SK-N-SH (cell line): ENCODE measurements at regions not wholly inside any gene's neighbourhood (a gene's known extent, or its start where the extent isn't known, plus 50 kb on each side); places are given as distances from the start of the nearest gene placed in this dataset.

ENCODE experiments used
- CTCF ChIA-PET: fragments of 300-600, 350-600 bp; formaldehyde crosslinking; extraction: SDS; loops from one replicate; lab custom pipeline; 2021; lab: Yijun Ruan, JAX
- POLR2A ChIA-PET: fragments of 350-600 bp; sonication (Branson Sonifier 250); formaldehyde crosslinking; extraction: SDS; loops from one replicate; lab custom pipeline; 2020; ENCODE audit warnings: antibody characterized with exemption, inconsistent platforms; lab: Yijun Ruan, JAX
- DNase-seq: peaks from one replicate; pipeline ENCODE4 v3.0.0; 2012
- H2AFZ ChIP-seq: fragments of 200-600 bp; sonication (generic); 2 replicates; pipeline ENCODE4 v1.8.1; 2016; ENCODE audit warnings: antibody characterized with exemption, mild to moderate bottlenecking, low read depth
- H3F3A ChIP-seq: fragments of 200-600 bp; sonication (generic); replicated peaks from 2 replicates; pipeline ENCODE3; 2016; ENCODE audit warnings: antibody characterized with exemption, mild to moderate bottlenecking; ENCODE audit not compliant: insufficient read depth
- H3K27ac ChIP-seq, 2 experiments: fragments of 200-500 bp in 1 of 2; fragments of 200-600 bp in 1 of 2; sonication (Bioruptor generic) in 1 of 2; sonication (generic), shearing (Covaris generic) in 1 of 2; 2 replicates each; pipeline versions ENCODE4 v1.5.1 to v1.6.1; 2014 to 2016; ENCODE audit warnings: low read depth in 2 of 2, inconsistent platforms in 1 of 2, low read length in 1 of 2, mild to moderate bottlenecking in 1 of 2, mixed read lengths in 1 of 2
- H3K27me3 ChIP-seq: fragments of 200-600 bp; sonication (generic), shearing (Covaris generic); 2 replicates; pipeline ENCODE4 v1.6.1; 2016; ENCODE audit warnings: mixed run types; ENCODE audit not compliant: insufficient read depth
- H3K36me3 ChIP-seq, 2 experiments: fragments of 200-500 bp in 1 of 2; fragments of 200-600 bp in 1 of 2; sonication (Bioruptor generic) in 1 of 2; sonication (generic) in 1 of 2; replicated peaks in 1 of 2; 2 replicates each; pipeline versions ENCODE3 to v1.5.1; 2014 to 2016; ENCODE audit warnings: low read length in 1 of 2, mild to moderate bottlenecking in 1 of 2; ENCODE audit not compliant: insufficient read depth in 2 of 2, control insufficient read depth in 1 of 2
- H3K4me1 ChIP-seq, 2 experiments: fragments of 200-500 bp in 1 of 2; fragments of 200-600 bp in 1 of 2; sonication (Bioruptor generic) in 1 of 2; sonication (generic), shearing (Covaris generic) in 1 of 2; 2 replicates each; pipeline versions ENCODE4 v1.5.1 to v1.6.1; 2014 to 2016; ENCODE audit warnings: low read depth in 1 of 2, low read length in 1 of 2, mixed run types in 1 of 2; ENCODE audit not compliant: insufficient read depth in 2 of 2, control insufficient read depth in 1 of 2
- H3K4me2 ChIP-seq: fragments of 200-600 bp; sonication (generic), shearing (Covaris generic); 2 replicates; pipeline ENCODE4 v1.6.1; 2017; ENCODE audit warnings: mixed run types
- H3K4me3 ChIP-seq, 2 experiments: fragments of 200-500 bp in 1 of 2; fragments of 200-600 bp in 1 of 2; sonication (Bioruptor generic) in 1 of 2; sonication (generic), shearing (Covaris generic) in 1 of 2; 2 replicates each; pipeline versions ENCODE4 v1.5.1 to v1.8.1; 2014 to 2016; ENCODE audit warnings: low read depth in 2 of 2, inconsistent platforms in 1 of 2, low read length in 1 of 2, mild to moderate bottlenecking in 1 of 2, mixed read lengths in 1 of 2, moderate library complexity in 1 of 2
- H3K79me2 ChIP-seq: fragments of 200-600 bp; sonication (generic); 2 replicates; pipeline ENCODE4 v1.8.1; 2017; ENCODE audit warnings: mild to moderate bottlenecking; ENCODE audit not compliant: insufficient read depth
- H3K9ac ChIP-seq: fragments of 200-600 bp; sonication (generic); 2 replicates; pipeline ENCODE4 v1.6.1; 2017; ENCODE audit warnings: mixed run types
- H3K9me2 ChIP-seq: fragments of 200-600 bp; sonication (generic); 2 replicates; pipeline ENCODE4 v1.6.1; 2017; ENCODE audit warnings: mixed run types
- H3K9me3 ChIP-seq: fragments of 200-600 bp; sonication (generic); 2 replicates; pipeline ENCODE4 v1.6.1; 2017; ENCODE audit warnings: mixed run types, mild to moderate bottlenecking, moderate library complexity
- H4K20me1 ChIP-seq: fragments of 200-600 bp; sonication (generic); 2 replicates; pipeline ENCODE4 v1.6.1; 2017; ENCODE audit warnings: mild to moderate bottlenecking, mixed run types; ENCODE audit not compliant: insufficient read depth
- CHD2 ChIP-seq: fragments of 150-350 bp; IDR thresholded peaks from 2 replicates; pipeline ENCODE4 v1.6.1; 2018; ENCODE audit warnings: low read length; ENCODE audit not compliant: partially characterized antibody
- MAX ChIP-seq: IDR thresholded peaks from 2 replicates; pipeline ENCODE4 v1.4.0; 2012; ENCODE audit warnings: low read depth
- MXI1 ChIP-seq: IDR thresholded peaks from 2 replicates; pipeline ENCODE4 v1.6.1; 2012; ENCODE audit warnings: mild to moderate bottlenecking, low read depth, low read length, improper control_type of control experiment
- NFIC ChIP-seq: IDR thresholded peaks from 2 replicates; pipeline ENCODE4 v1.4.0; 2012; ENCODE audit warnings: borderline replicate concordance
- RAD21 ChIP-seq: IDR thresholded peaks from 2 replicates; pipeline ENCODE4 v1.6.1; 2012; ENCODE audit warnings: mild to moderate bottlenecking, low read length
- SIN3A ChIP-seq: IDR thresholded peaks from 2 replicates; pipeline ENCODE4 v1.6.1; 2012; ENCODE audit warnings: low read depth, mild to moderate bottlenecking, low read length, moderate library complexity, borderline replicate concordance
- TEAD4 ChIP-seq: IDR thresholded peaks from 2 replicates; pipeline ENCODE4 v1.4.0; 2012; ENCODE audit warnings: mild to moderate bottlenecking, borderline replicate concordance; ENCODE audit not compliant: insufficient read depth
- YY1 ChIP-seq: IDR thresholded peaks from 2 replicates; pipeline ENCODE4 v1.4.0; 2012; ENCODE audit warnings: low read depth, mild to moderate bottlenecking
- WGBS: methylation state at CpG from one replicate; pipeline ENCODE4 v1.1.6; 2017; ENCODE audit warnings: low lambda C conversion rate; 5-methylcytosine and 5-hydroxymethylcytosine counted together
- TF ChIP-seq, protein P1 (sequence below): IDR thresholded peaks from 2 replicates; pipeline ENCODE4 v1.4.0; 2012; ENCODE audit warnings: low read depth, borderline replicate concordance
- TF ChIP-seq, protein P2 (sequence below): fragments of 200-600 bp; sonication (generic); IDR thresholded peaks from 2 replicates; pipeline ENCODE4 v1.6.1; 2017; ENCODE audit warnings: antibody characterized with exemption, mild to moderate bottlenecking, moderate library complexity
- TF ChIP-seq, protein P3 (sequence below): IDR thresholded peaks from 2 replicates; pipeline ENCODE4; 2012

- Histone ChIP-seq H3K4me3 (no peak overlapping the region), H3K27me3 (no peaks in the 10 kb centered on the region), H3K9ac (no peak overlapping the region), H3K4me2 (no peak overlapping the region), H3K4me1 (peaks cover 0 to 13% of the 10 kb centered on the region in 2 experiments; a peak in 1 of 4 replicates), H3K9me3 (no peaks in the 10 kb centered on the region), H3K27ac (no peak overlapping the region), H4K20me1 (no peaks in the 10 kb centered on the region), H3K9me2 (no peaks in the 10 kb centered on the region), H3K36me3 (no peaks in the 10 kb centered on the region), H2AFZ (no peak overlapping the region), H3K79me2 (no peaks in the 10 kb centered on the region; the same call in 1 of the 2 replicates), H3F3A (no peaks in the 10 kb centered on the region)
- TF ChIP-seq, protein P1, sequence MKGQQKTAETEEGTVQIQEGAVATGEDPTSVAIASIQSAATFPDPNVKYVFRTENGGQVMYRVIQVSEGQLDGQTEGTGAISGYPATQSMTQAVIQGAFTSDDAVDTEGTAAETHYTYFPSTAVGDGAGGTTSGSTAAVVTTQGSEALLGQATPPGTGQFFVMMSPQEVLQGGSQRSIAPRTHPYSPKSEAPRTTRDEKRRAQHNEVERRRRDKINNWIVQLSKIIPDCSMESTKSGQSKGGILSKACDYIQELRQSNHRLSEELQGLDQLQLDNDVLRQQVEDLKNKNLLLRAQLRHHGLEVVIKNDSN: no peak
- TF ChIP-seq NFIC: no peak
- TF ChIP-seq, protein P2, sequence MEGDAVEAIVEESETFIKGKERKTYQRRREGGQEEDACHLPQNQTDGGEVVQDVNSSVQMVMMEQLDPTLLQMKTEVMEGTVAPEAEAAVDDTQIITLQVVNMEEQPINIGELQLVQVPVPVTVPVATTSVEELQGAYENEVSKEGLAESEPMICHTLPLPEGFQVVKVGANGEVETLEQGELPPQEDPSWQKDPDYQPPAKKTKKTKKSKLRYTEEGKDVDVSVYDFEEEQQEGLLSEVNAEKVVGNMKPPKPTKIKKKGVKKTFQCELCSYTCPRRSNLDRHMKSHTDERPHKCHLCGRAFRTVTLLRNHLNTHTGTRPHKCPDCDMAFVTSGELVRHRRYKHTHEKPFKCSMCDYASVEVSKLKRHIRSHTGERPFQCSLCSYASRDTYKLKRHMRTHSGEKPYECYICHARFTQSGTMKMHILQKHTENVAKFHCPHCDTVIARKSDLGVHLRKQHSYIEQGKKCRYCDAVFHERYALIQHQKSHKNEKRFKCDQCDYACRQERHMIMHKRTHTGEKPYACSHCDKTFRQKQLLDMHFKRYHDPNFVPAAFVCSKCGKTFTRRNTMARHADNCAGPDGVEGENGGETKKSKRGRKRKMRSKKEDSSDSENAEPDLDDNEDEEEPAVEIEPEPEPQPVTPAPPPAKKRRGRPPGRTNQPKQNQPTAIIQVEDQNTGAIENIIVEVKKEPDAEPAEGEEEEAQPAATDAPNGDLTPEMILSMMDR: peak; percentile 40
- TF ChIP-seq MAX: no peak
- TF ChIP-seq YY1: no peak
- TF ChIP-seq RAD21: peak; percentile 75
- TF ChIP-seq CHD2: no peak
- 78% methylated on average over 4 of the region's 4 CpGs for WGBS
- peak; percentile 47 for DNase-seq
- ChIA-PET CTCF (interaction anchor here (0.6 to 2.4 kb wide), 5 partner anchors 7 to 56 kb away, joined by 3 to 20 read pairs (median 4); no protein-coding TSS in a partner anchor), POLR2A (no interaction called here)
Observed at GRCh38 chrX:115948018-115948923, 222.3 kb upstream of the AGTR2 start.

DNA sequence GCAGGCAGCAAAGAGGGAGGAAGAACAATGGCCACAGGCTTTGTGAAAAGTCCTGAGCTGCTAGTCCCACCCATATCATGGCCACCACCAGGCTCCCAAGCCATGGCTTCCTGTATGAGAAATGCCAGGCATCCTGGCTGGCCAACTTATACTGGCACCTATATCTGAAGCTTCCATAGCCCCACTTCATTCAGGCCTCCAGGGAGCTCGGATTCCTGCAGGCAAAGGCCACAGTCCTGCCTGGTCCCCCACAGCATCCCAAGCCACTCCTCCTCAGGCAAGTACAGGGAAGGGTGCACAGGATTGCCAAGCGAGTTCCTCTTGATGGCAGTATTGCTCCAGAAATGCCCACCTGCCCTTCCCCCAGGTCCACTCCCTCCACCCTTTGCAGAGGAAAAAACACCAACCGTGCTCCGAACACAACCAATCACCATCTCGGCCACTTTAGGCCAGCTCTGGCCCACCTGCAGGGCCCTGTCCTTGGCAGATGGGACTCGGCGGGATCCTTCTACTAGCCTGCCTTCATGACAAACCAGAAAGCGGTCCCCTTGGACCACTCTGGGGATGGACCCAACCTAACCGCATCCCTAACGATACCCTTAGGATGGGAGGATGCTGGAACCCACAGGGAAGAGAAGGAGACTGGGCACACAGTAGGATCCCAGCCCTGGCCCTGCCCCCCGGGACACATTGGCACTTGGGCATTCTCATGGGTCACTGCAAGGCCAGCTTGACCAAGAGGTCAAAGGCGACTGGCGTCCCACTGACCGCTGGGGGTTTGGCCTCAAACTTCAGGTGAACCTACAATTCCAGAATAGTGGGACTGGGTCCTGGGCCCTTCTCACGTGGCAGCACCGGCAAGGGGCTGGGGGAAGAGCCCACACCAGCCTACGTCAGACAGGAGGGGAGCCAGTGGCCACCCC lies 220.4 kb upstream of the AGTR2 start:
- Histone ChIP-seq H3K27ac (no peak overlapping the region; a peak in 1 of 4 replicates), H4K20me1 (no peaks in the 10 kb centered on the region), H3K4me3 (no peak overlapping the region; a peak in 1 of 4 replicates), H3K4me2 (no peak overlapping the region), H3K9me2 (no peaks in the 10 kb centered on the region), H3K36me3 (no peaks in the 10 kb centered on the region), H2AFZ (no peak overlapping the region), H3F3A (no peaks in the 10 kb centered on the region), H3K27me3 (no peaks in the 10 kb centered on the region), H3K9ac (no peak overlapping the region), H3K79me2 (no peaks in the 10 kb centered on the region; the same call in none of the 2 replicates), H3K4me1 (peaks cover 0 to 13% of the 10 kb centered on the region in 2 experiments; a peak in 1 of 4 replicates), H3K9me3 (no peaks in the 10 kb centered on the region)
- TF ChIP-seq MAX (no peak), YY1 (peak; percentile 31; the same call in 1 of the 2 replicates), TEAD4 (no peak), MXI1 (no peak), RAD21 (peak; percentile 77), CHD2 (peak; percentile 84), SIN3A (no peak)
- TF ChIP-seq, protein P2: peak; percentile 49
- TF ChIP-seq, protein P3, sequence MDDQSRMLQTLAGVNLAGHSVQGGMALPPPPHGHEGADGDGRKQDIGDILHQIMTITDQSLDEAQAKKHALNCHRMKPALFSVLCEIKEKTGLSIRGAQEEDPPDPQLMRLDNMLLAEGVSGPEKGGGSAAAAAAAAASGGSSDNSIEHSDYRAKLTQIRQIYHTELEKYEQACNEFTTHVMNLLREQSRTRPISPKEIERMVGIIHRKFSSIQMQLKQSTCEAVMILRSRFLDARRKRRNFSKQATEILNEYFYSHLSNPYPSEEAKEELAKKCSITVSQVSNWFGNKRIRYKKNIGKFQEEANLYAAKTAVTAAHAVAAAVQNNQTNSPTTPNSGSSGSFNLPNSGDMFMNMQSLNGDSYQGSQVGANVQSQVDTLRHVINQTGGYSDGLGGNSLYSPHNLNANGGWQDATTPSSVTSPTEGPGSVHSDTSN: no peak
- peak; percentile 62 for DNase-seq
- WGBS: 59% methylated on average over 15 of the region's 17 CpGs
- ChIA-PET CTCF (interaction anchor here (0.6 to 2.4 kb wide), 5 partner anchors 9 to 60 kb away, joined by 4 to 20 read pairs (median 5); no protein-coding TSS in a partner anchor), POLR2A (no interaction called here)
